Suprapubic skin (tissue), 3 donors: ENCODE measurements at regions not wholly inside any gene's neighbourhood (a gene's known extent, or its start where the extent isn't known, plus 50 kb on each side); places are given as distances from the start of the nearest gene placed in this dataset.

ENCODE experiments used
- EP300 ChIP-seq: sonication (generic); formaldehyde crosslinking; IDR thresholded peaks from one replicate; pipeline ENCODE4 v1.6.1; 2017; ENCODE audit warnings: antibody characterized with exemption
- TF ChIP-seq, protein P1 (sequence below), 2 donors: fragments of 200-600 bp in 1 of 2; fragments of 450-650 bp in 1 of 2; sonication (generic) in 1 of 2; IDR thresholded peaks; one replicate each; pipeline ENCODE4 v1.5.1; 2016 to 2019; ENCODE audit warnings: antibody characterized with exemption in 2 of 2, mild to moderate bottlenecking in 1 of 2, moderate library complexity in 1 of 2

DNA sequence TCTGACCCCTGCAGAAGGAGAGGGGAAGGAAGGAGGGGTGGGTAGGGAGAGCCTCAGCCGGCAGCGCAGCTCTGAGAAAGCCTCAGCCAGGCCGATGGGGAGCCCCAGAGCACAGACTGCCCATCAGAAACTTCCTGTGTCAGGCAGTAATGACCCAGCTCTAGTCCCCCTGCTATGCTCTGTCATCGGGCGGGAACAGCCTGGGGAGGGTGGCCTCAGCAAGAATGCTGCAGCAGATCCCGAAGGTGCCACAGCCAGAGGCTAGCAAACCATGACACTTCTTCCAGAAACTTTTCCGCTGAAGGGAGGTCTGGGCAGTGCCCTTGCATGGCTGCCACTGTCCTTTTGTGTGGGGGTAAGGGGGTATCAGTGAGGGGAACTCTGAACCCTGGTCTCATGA, 279.0 kb downstream of the BCOR start:
- TF ChIP-seq, protein P1, sequence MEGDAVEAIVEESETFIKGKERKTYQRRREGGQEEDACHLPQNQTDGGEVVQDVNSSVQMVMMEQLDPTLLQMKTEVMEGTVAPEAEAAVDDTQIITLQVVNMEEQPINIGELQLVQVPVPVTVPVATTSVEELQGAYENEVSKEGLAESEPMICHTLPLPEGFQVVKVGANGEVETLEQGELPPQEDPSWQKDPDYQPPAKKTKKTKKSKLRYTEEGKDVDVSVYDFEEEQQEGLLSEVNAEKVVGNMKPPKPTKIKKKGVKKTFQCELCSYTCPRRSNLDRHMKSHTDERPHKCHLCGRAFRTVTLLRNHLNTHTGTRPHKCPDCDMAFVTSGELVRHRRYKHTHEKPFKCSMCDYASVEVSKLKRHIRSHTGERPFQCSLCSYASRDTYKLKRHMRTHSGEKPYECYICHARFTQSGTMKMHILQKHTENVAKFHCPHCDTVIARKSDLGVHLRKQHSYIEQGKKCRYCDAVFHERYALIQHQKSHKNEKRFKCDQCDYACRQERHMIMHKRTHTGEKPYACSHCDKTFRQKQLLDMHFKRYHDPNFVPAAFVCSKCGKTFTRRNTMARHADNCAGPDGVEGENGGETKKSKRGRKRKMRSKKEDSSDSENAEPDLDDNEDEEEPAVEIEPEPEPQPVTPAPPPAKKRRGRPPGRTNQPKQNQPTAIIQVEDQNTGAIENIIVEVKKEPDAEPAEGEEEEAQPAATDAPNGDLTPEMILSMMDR (IDR thresholded peaks at IDR 0.05): no peak
- no peak for TF ChIP-seq EP300
